ENCODE measurements at regions not wholly inside any gene's neighbourhood (a gene's known extent, or its start where the extent isn't known, plus 50 kb on each side); places are given as distances from the start of the nearest gene placed in this dataset.
"Not testable (repeated sequence)": the region's sequence is repeated elsewhere in the genome, so short reads cannot be mapped to it uniquely, and the experiment has no call there.

- DNase-seq, result no peak
These were observed 289.6 kb downstream of the MAT2B start for GRCh38 chr5:163794993-163795392.

- DNase-seq, result no peak
These were observed 302.4 kb downstream of the MAT2B start for GRCh38 chr5:163807781-163808180.

- no peak for DNase-seq
These were observed 304.1 kb downstream of the MAT2B start for GRCh38 chr5:163809473-163809872.

- no peak for DNase-seq
These were observed 308.5 kb downstream of the MAT2B start for GRCh38 chr5:163813900-163814299.

- no peak for DNase-seq
These were observed 309.9 kb downstream of the MAT2B start for GRCh38 chr5:163815240-163815791.

- DNase-seq, result no peak
These were observed 315.7 kb downstream of the MAT2B start for GRCh38 chr5:163821142-163821541.

- no peak for DNase-seq
These were observed 317.1 kb downstream of the MAT2B start for GRCh38 chr5:163822548-163822947.

GRCh38 chr5:163825661-163826060 is 320.2 kb downstream of the MAT2B start:
- no peak for DNase-seq

GRCh38 chr5:163826201-163826600 is 320.8 kb downstream of the MAT2B start:
- no peak for DNase-seq

GRCh38 chr5:163832155-163832554 is 326.7 kb downstream of the MAT2B start:
- DNase-seq, result no peak

GRCh38 chr5:163838738-163839137 is 333.3 kb downstream of the MAT2B start:
- DNase-seq, result no peak

GRCh38 chr5:163846512-163846911 is 341.1 kb downstream of the MAT2B start:
- DNase-seq, result no peak

- DNase-seq, result no peak
These were observed 350.3 kb downstream of the MAT2B start for GRCh38 chr5:163855754-163856153.

GRCh38 chr5:163861670-163862069 is 356.3 kb downstream of the MAT2B start:
- no peak for DNase-seq

- no peak for DNase-seq
These were observed 361.9 kb downstream of the MAT2B start for GRCh38 chr5:163867324-163867723.

GRCh38 chr5:163867738-163868137 is 362.3 kb downstream of the MAT2B start:
- no peak for DNase-seq

- DNase-seq, result no peak
These were observed 364.2 kb downstream of the MAT2B start for GRCh38 chr5:163869581-163869980.

- DNase-seq, result no peak
These were observed 365.0 kb downstream of the MAT2B start for GRCh38 chr5:163870441-163870840.

- DNase-seq, result no peak
These were observed 369.0 kb downstream of the MAT2B start for GRCh38 chr5:163874431-163874830.

GRCh38 chr5:163874912-163875311 is 369.5 kb downstream of the MAT2B start:
- not testable (repeated sequence) for DNase-seq

- no peak for DNase-seq
These were observed 372.4 kb downstream of the MAT2B start for GRCh38 chr5:163877865-163878264.

GRCh38 chr5:163878490-163878889 is 373.1 kb downstream of the MAT2B start:
- DNase-seq, result no peak

- DNase-seq, result no peak
These were observed 374.9 kb downstream of the MAT2B start for GRCh38 chr5:163880302-163880701.

- no peak for DNase-seq
These were observed 379.7 kb downstream of the MAT2B start for GRCh38 chr5:163885117-163885516.

GRCh38 chr5:163887854-163888253 is 382.4 kb downstream of the MAT2B start:
- DNase-seq, result no peak

- DNase-seq, result no peak
These were observed 382.9 kb downstream of the MAT2B start for GRCh38 chr5:163888366-163888765.

All from COR-L47 (cell line).